ENCODE measurements at regions not wholly inside any gene's neighbourhood (a gene's known extent, or its start where the extent isn't known, plus 50 kb on each side); places are given as distances from the start of the nearest gene placed in this dataset.

GRCh38 chr3:29026959-29027358 lies 253.9 kb upstream of the RBMS3 start:
- no peak for TF ChIP-seq POLR2A (IDR thresholded peaks at IDR 0.05)
- no peak for TF ChIP-seq CTCF (IDR thresholded peaks at IDR 0.05)

All from heart left ventricle (tissue), 13 donors.